ENCODE measurements at regions not wholly inside any gene's neighbourhood (a gene's known extent, or its start where the extent isn't known, plus 50 kb on each side); places are given as distances from the start of the nearest gene placed in this dataset.

- Histone ChIP-seq H3K27ac (peak overlapping the region; percentile 38 to 65), H3K4me3 (no peak overlapping the region), H3K27me3 (no peaks in the 10 kb centered on the region), H3K4me1 (peaks cover 0 to 47% (median 34%) of the 10 kb centered on the region in 4 donors), H3K9me3 (no peaks in the 10 kb centered on the region), H3K36me3 (no peaks in the 10 kb centered on the region)
- no peak for DNase-seq
- TF ChIP-seq CTCF (IDR thresholded peaks at IDR 0.05), result no peak
- intact Hi-C loops (cut with DNase I; ENCODE audit: low total_unique reads), result no loop called here
Measured at GRCh38 chr2:37858725-37859267, 66.3 kb upstream of the RMDN2 start.

- intact Hi-C loops (cut with DNase I; ENCODE audit: low total_unique reads), result no loop called here
- no peak for DNase-seq
- Histone ChIP-seq H3K4me3 (no peak overlapping the region), H3K36me3 (no peaks in the 10 kb centered on the region), H3K27me3 (no peaks in the 10 kb centered on the region), H3K4me1 (peaks cover 0 to 32% (median 10%) of the 10 kb centered on the region in 4 donors), H3K27ac (no peak overlapping the region), H3K9me3 (no peaks in the 10 kb centered on the region)
- TF ChIP-seq CTCF (IDR thresholded peaks at IDR 0.05), result no peak
Measured at GRCh38 chr2:37862620-37863019, 62.5 kb upstream of the RMDN2 start.

GRCh38 chr2:37864217-37864616 is 60.9 kb upstream of the RMDN2 start:
- H3K9me3 ChIP-seq, result no peaks in the 10 kb centered on the region
- H3K4me3 ChIP-seq, result no peak overlapping the region
- H3K27ac ChIP-seq, result no peak overlapping the region
- DNase-seq, result no peak
- no peaks in the 10 kb centered on the region for H3K36me3 ChIP-seq
- no peaks in the 10 kb centered on the region for H3K27me3 ChIP-seq
- intact Hi-C loops (cut with DNase I; ENCODE audit: low total_unique reads), result no loop called here
- no peak for TF ChIP-seq CTCF (IDR thresholded peaks at IDR 0.05)
- H3K4me1 ChIP-seq, result peaks cover 0 to 16% (median 0%) of the 10 kb centered on the region in 4 donors

- intact Hi-C loops (cut with DNase I; ENCODE audit: low total_unique reads), result no loop called here
- Histone ChIP-seq H3K27me3 (no peaks in the 10 kb centered on the region), H3K27ac (no peak overlapping the region), H3K4me1 (peaks cover 0 to 30% (median 2%) of the 10 kb centered on the region in 4 donors), H3K9me3 (no peaks in the 10 kb centered on the region), H3K36me3 (no peaks in the 10 kb centered on the region), H3K4me3 (no peak overlapping the region)
- no peak for DNase-seq
- no peak for TF ChIP-seq CTCF (IDR thresholded peaks at IDR 0.05)
Measured at GRCh38 chr2:37865640-37866039, 59.4 kb upstream of the RMDN2 start.

GRCh38 chr2:37866171-37866934 is 58.7 kb upstream of the RMDN2 start:
- Histone ChIP-seq H3K27ac (no peak overlapping the region), H3K4me1 (peaks cover 0 to 37% (median 5%) of the 10 kb centered on the region in 4 donors), H3K9me3 (no peaks in the 10 kb centered on the region), H3K4me3 (no peak overlapping the region), H3K36me3 (no peaks in the 10 kb centered on the region), H3K27me3 (no peaks in the 10 kb centered on the region)
- intact Hi-C loops (cut with DNase I; ENCODE audit: low total_unique reads), result no loop called here
- no peak for TF ChIP-seq CTCF (IDR thresholded peaks at IDR 0.05)
- DNase-seq, result no peak
